ENCODE measurements at regions not wholly inside any gene's neighbourhood (a gene's known extent, or its start where the extent isn't known, plus 50 kb on each side); places are given as distances from the start of the nearest gene placed in this dataset.

GRCh38 chr15:98147415-98147814, 186.9 kb downstream of the ARRDC4 start:
- Histone ChIP-seq H3K36me3 (ENCODE audit: insufficient read depth, low read depth, low read length) (no peaks in the 10 kb centered on the region), H3K27ac (ENCODE audit: low read length) (no peak overlapping the region), H3K4me1 (ENCODE audit: insufficient read depth, low read length) (peaks cover 8% of the 10 kb centered on the region; the same call in 1 of the 2 replicates), H3K27me3 (ENCODE audit: insufficient read depth, low read length) (no peaks in the 10 kb centered on the region), H3K4me3 (ENCODE audit: low read length) (no peak overlapping the region), H3K9ac (ENCODE audit: low read depth, low read length) (no peak overlapping the region), H3K9me3 (ENCODE audit: insufficient read depth, low read depth, low read length) (no peaks in the 10 kb centered on the region)

GRCh38 chr15:98150084-98150483, 189.6 kb downstream of the ARRDC4 start:
- Histone ChIP-seq H3K27ac (ENCODE audit: low read length) (no peak overlapping the region), H3K4me3 (ENCODE audit: low read length) (no peak overlapping the region), H3K27me3 (ENCODE audit: insufficient read depth, low read length) (no peaks in the 10 kb centered on the region), H3K9me3 (ENCODE audit: insufficient read depth, low read depth, low read length) (no peaks in the 10 kb centered on the region), H3K4me1 (ENCODE audit: insufficient read depth, low read length) (peaks cover 2% of the 10 kb centered on the region; the same call in 1 of the 2 replicates), H3K36me3 (ENCODE audit: insufficient read depth, low read depth, low read length) (no peaks in the 10 kb centered on the region), H3K9ac (ENCODE audit: low read depth, low read length) (no peak overlapping the region)

GRCh38 chr15:98150536-98150935, 190.0 kb downstream of the ARRDC4 start:
- H3K27me3 ChIP-seq (ENCODE audit: insufficient read depth, low read length), result no peaks in the 10 kb centered on the region
- no peak overlapping the region for H3K4me3 ChIP-seq (ENCODE audit: low read length)
- peaks cover 2% of the 10 kb centered on the region; the same call in 1 of the 2 replicates for H3K4me1 ChIP-seq (ENCODE audit: insufficient read depth, low read length)
- no peak overlapping the region for H3K27ac ChIP-seq (ENCODE audit: low read length)
- H3K36me3 ChIP-seq (ENCODE audit: insufficient read depth, low read depth, low read length), result no peaks in the 10 kb centered on the region
- no peaks in the 10 kb centered on the region for H3K9me3 ChIP-seq (ENCODE audit: insufficient read depth, low read depth, low read length)
- no peak overlapping the region for H3K9ac ChIP-seq (ENCODE audit: low read depth, low read length)

- Histone ChIP-seq H3K4me3 (ENCODE audit: low read length) (no peak overlapping the region), H3K9me3 (ENCODE audit: insufficient read depth, low read depth, low read length) (no peaks in the 10 kb centered on the region), H3K36me3 (ENCODE audit: insufficient read depth, low read depth, low read length) (no peaks in the 10 kb centered on the region), H3K27me3 (ENCODE audit: insufficient read depth, low read length) (no peaks in the 10 kb centered on the region), H3K4me1 (ENCODE audit: insufficient read depth, low read length) (peaks cover 2% of the 10 kb centered on the region; the same call in 1 of the 2 replicates), H3K9ac (ENCODE audit: low read depth, low read length) (no peak overlapping the region), H3K27ac (ENCODE audit: low read length) (no peak overlapping the region)
These were observed 190.6 kb downstream of the ARRDC4 start for GRCh38 chr15:98151096-98151495.

GRCh38 chr15:98152156-98152555, 191.7 kb downstream of the ARRDC4 start:
- H3K4me3 ChIP-seq (ENCODE audit: low read length), result no peak overlapping the region
- no peaks in the 10 kb centered on the region for H3K36me3 ChIP-seq (ENCODE audit: insufficient read depth, low read depth, low read length)
- no peaks in the 10 kb centered on the region for H3K9me3 ChIP-seq (ENCODE audit: insufficient read depth, low read depth, low read length)
- H3K27me3 ChIP-seq (ENCODE audit: insufficient read depth, low read length), result no peaks in the 10 kb centered on the region
- peaks cover 2% of the 10 kb centered on the region; the same call in 1 of the 2 replicates for H3K4me1 ChIP-seq (ENCODE audit: insufficient read depth, low read length)
- H3K27ac ChIP-seq (ENCODE audit: low read length), result no peak overlapping the region
- no peak overlapping the region for H3K9ac ChIP-seq (ENCODE audit: low read depth, low read length)

GRCh38 chr15:98154863-98155262, 194.4 kb downstream of the ARRDC4 start:
- Histone ChIP-seq H3K27ac (ENCODE audit: low read length) (no peak overlapping the region), H3K27me3 (ENCODE audit: insufficient read depth, low read length) (no peaks in the 10 kb centered on the region), H3K4me3 (ENCODE audit: low read length) (no peak overlapping the region), H3K9me3 (ENCODE audit: insufficient read depth, low read depth, low read length) (no peaks in the 10 kb centered on the region), H3K9ac (ENCODE audit: low read depth, low read length) (no peak overlapping the region), H3K36me3 (ENCODE audit: insufficient read depth, low read depth, low read length) (no peaks in the 10 kb centered on the region), H3K4me1 (ENCODE audit: insufficient read depth, low read length) (no peaks in the 10 kb centered on the region)

- Histone ChIP-seq H3K4me3 (ENCODE audit: low read length) (no peak overlapping the region), H3K36me3 (ENCODE audit: insufficient read depth, low read depth, low read length) (no peaks in the 10 kb centered on the region), H3K9ac (ENCODE audit: low read depth, low read length) (no peak overlapping the region), H3K27me3 (ENCODE audit: insufficient read depth, low read length) (no peaks in the 10 kb centered on the region), H3K9me3 (ENCODE audit: insufficient read depth, low read depth, low read length) (no peaks in the 10 kb centered on the region), H3K27ac (ENCODE audit: low read length) (no peak overlapping the region), H3K4me1 (ENCODE audit: insufficient read depth, low read length) (no peaks in the 10 kb centered on the region)
These were observed 194.9 kb downstream of the ARRDC4 start for GRCh38 chr15:98155356-98155755.

GRCh38 chr15:98160236-98160635, 199.7 kb downstream of the ARRDC4 start:
- Histone ChIP-seq H3K27ac (ENCODE audit: low read length) (no peak overlapping the region), H3K27me3 (ENCODE audit: insufficient read depth, low read length) (no peaks in the 10 kb centered on the region), H3K9ac (ENCODE audit: low read depth, low read length) (no peak overlapping the region), H3K36me3 (ENCODE audit: insufficient read depth, low read depth, low read length) (no peaks in the 10 kb centered on the region), H3K4me1 (ENCODE audit: insufficient read depth, low read length) (no peaks in the 10 kb centered on the region), H3K9me3 (ENCODE audit: insufficient read depth, low read depth, low read length) (no peaks in the 10 kb centered on the region), H3K4me3 (ENCODE audit: low read length) (no peak overlapping the region)

GRCh38 chr15:98163319-98164045, 203.0 kb downstream of the ARRDC4 start:
- Histone ChIP-seq H3K27me3 (ENCODE audit: insufficient read depth, low read length) (no peaks in the 10 kb centered on the region), H3K9ac (ENCODE audit: low read depth, low read length) (no peak overlapping the region), H3K27ac (ENCODE audit: low read length) (no peak overlapping the region), H3K4me1 (ENCODE audit: insufficient read depth, low read length) (peaks cover 15% of the 10 kb centered on the region), H3K36me3 (ENCODE audit: insufficient read depth, low read depth, low read length) (no peaks in the 10 kb centered on the region), H3K9me3 (ENCODE audit: insufficient read depth, low read depth, low read length) (no peaks in the 10 kb centered on the region), H3K4me3 (ENCODE audit: low read length) (no peak overlapping the region)

- H3K4me1 ChIP-seq (ENCODE audit: insufficient read depth, low read length), result peaks cover 16% of the 10 kb centered on the region
- H3K4me3 ChIP-seq (ENCODE audit: low read length), result no peak overlapping the region
- no peak overlapping the region for H3K9ac ChIP-seq (ENCODE audit: low read depth, low read length)
- no peak overlapping the region for H3K27ac ChIP-seq (ENCODE audit: low read length)
- H3K27me3 ChIP-seq (ENCODE audit: insufficient read depth, low read length), result no peaks in the 10 kb centered on the region
- no peaks in the 10 kb centered on the region for H3K36me3 ChIP-seq (ENCODE audit: insufficient read depth, low read depth, low read length)
- H3K9me3 ChIP-seq (ENCODE audit: insufficient read depth, low read depth, low read length), result no peaks in the 10 kb centered on the region
These were observed 204.1 kb downstream of the ARRDC4 start for GRCh38 chr15:98164571-98164970.

- Histone ChIP-seq H3K36me3 (ENCODE audit: insufficient read depth, low read depth, low read length) (no peaks in the 10 kb centered on the region), H3K9ac (ENCODE audit: low read depth, low read length) (no peak overlapping the region), H3K27me3 (ENCODE audit: insufficient read depth, low read length) (no peaks in the 10 kb centered on the region), H3K27ac (ENCODE audit: low read length) (no peak overlapping the region), H3K9me3 (ENCODE audit: insufficient read depth, low read depth, low read length) (no peaks in the 10 kb centered on the region), H3K4me1 (ENCODE audit: insufficient read depth, low read length) (peaks cover 16% of the 10 kb centered on the region), H3K4me3 (ENCODE audit: low read length) (no peak overlapping the region)
These were observed 204.5 kb downstream of the ARRDC4 start for GRCh38 chr15:98164986-98165385.

- Histone ChIP-seq H3K27me3 (ENCODE audit: insufficient read depth, low read length) (no peaks in the 10 kb centered on the region), H3K4me1 (ENCODE audit: insufficient read depth, low read length) (peaks cover 16% of the 10 kb centered on the region), H3K9ac (ENCODE audit: low read depth, low read length) (no peak overlapping the region), H3K9me3 (ENCODE audit: insufficient read depth, low read depth, low read length) (no peaks in the 10 kb centered on the region), H3K27ac (ENCODE audit: low read length) (no peak overlapping the region), H3K36me3 (ENCODE audit: insufficient read depth, low read depth, low read length) (no peaks in the 10 kb centered on the region), H3K4me3 (ENCODE audit: low read length) (no peak overlapping the region; the same call in 1 of the 2 replicates)
These were observed 207.3 kb downstream of the ARRDC4 start for GRCh38 chr15:98167722-98168268.
